GM23248 (cell line): ENCODE measurements at regions not wholly inside any gene's neighbourhood (a gene's known extent, or its start where the extent isn't known, plus 50 kb on each side); places are given as distances from the start of the nearest gene placed in this dataset.

Experiments used
- EZH2 ChIP-seq: fragments of 200-600 bp; sonication (generic); IDR thresholded peaks from 2 replicates; pipeline ENCODE4 v1.6.1; 2018; ENCODE audit warnings: antibody characterized with exemption, mild to moderate bottlenecking; ENCODE audit not compliant: insufficient read depth, poor library complexity, severe bottlenecking
- EZH2phosphoT487 ChIP-seq: fragments of 200-600 bp; sonication (generic); IDR thresholded peaks from 2 replicates; pipeline ENCODE4 v1.6.1; 2018; ENCODE audit warnings: antibody characterized with exemption, moderate library complexity, mild to moderate bottlenecking, low read depth; ENCODE audit not compliant: insufficient read depth

DNA sequence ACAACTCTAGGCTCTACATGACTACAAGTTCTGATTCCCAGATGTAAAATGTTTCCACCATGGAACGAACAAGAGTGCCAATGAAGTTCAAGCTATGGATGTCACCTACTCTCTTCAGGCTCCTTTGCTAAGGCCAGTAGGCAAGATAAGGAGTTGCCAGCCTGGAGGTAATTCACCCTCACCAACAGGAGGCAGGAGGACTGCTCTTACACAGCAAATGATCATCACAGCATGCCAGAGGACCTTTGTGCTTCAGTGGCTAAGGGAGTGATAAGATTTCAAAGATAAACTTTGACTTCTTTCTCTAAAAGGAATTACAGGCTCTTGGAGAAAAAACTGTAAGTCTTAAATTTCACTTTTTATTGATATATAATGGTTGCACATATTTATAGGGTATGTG is 54.1 kb upstream of the SLC36A4 start:
- TF ChIP-seq EZH2 (no peak), EZH2phosphoT487 (no peak)
